Retina (tissue), 1 donor: ENCODE measurements at regions not wholly inside any gene's neighbourhood (a gene's known extent, or its start where the extent isn't known, plus 50 kb on each side); places are given as distances from the start of the nearest gene placed in this dataset.

Experiments used
- DNase-seq: peaks from one replicate; pipeline ENCODE4 v3.0.0-alpha.2; 2016

- DNase-seq = no peak
These were observed 90.5 kb upstream of the ZNF469 start for GRCh38 chr16:88292007-88292970.

DNA sequence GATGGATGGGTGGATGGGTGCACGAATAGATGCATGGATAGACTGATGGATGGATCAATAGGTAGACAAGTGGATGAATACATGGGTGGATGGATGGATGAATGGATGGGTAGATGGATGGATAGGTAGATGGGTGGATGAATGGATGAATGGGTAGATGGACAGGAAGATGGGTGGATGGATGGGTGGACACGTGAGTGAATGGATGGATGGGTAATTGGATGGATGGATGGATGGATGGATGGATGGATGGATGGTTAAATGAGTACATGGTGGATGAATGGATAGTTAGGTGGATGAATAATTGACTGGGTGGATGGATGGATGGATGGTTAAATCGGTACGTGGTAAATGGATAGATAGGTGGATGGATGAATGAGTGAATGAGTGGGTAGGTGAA is 89.7 kb upstream of the ZNF469 start:
- no peak for DNase-seq

DNA sequence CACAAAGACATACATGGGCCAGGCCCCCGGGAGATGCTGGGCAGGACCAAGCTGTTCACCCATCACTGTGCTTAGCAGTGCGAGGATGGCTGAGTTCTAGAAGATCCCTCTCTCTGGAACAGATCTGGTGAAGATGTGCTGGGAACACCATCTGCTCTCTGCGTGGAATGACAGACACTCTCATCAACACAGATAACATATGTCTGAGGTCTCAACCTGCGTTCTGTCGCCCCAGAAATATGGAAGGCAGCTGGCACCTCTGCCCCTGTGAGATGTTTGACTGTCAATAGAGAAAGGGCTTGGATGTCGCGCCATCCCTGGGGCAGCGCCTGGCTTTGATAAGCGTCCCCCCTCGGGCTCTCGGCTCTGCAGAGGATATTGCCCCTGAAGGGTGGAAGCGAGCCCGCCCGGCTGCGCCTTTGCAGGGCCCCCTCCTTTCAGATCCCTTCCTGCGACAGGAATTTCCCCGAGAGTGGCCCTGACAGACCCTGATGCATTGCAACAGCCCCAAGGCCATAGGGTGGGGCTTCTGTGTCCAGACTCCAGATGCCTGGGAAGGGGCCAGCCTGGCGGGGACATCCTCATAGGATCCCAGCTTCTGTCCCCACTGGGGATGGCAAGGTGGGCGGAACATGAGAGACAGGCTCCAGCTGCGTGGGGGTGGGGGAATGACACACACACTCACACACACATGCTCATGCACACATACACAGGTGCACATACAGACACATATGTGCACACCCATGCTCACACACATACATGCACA is 86.9 kb upstream of the ZNF469 start:
- DNase-seq = no peak

GRCh38 chr16:88296437-88297177 is 86.2 kb upstream of the ZNF469 start:
- DNase-seq = no peak

DNA sequence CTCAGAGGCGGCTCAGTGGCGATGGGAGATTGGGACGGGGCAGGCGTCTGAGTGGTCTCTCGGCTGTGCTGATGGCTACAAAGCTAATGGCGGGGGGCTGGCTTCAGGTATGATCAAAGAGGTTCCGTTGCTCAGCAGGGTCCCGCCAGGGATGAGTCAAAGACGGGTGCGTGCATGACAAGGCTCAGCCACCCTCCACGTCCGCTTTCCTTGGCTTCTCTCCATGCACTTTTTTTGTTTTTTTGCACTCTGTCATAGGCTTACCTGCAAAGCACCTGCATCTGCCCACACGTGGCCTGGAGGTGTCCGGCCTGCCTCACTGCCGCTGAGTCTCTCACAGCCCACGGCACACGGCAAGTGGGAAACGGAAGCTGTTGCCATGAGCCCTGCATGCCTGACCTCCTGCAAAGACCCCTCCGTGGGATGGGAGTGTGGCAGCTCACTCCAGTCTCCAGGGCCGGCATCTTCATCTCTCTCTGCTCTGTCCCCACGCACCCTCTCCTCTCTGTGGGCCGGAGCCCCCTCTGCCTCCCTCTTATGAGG is 85.5 kb upstream of the ZNF469 start:
- no peak for DNase-seq

GRCh38 chr16:88298181-88298832 is 84.5 kb upstream of the ZNF469 start:
- DNase-seq = no peak

GRCh38 chr16:88298833-88299745 is 83.7 kb upstream of the ZNF469 start:
- no peak for DNase-seq

DNA sequence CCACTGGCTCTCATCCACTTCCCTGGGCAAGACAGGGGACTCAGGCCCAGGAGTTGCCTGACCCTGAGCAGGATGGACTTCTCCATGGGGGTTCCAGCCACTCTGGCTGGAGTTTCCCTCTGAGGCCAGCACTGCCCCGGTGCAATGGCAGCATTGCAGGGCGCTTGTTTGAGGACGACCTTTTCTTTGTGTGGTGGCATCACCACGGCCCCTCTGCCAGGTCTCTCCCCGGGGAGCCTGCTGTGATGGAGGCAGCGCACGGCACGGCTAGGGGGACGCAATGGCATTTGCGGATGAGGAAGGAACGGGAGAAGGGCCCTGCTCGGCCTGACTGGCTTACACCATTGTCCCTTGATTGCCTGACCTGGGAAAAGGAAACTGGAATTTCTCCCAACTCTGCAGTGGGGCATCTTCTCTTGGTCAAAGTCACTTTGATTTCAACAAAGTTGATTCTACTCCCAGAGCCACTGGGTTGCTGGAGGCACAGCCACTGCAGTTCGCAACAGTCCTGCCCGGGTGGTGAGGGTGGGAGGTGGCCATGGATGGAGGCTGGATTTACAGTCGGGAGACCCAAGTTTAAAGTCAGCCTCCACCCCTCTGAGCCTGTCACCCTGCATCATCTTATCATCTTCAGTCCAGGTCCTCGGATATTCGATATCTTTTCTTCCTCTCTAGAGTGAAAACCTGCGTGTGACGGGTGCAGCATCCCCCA is 82.9 kb upstream of the ZNF469 start:
- no peak for DNase-seq

DNA sequence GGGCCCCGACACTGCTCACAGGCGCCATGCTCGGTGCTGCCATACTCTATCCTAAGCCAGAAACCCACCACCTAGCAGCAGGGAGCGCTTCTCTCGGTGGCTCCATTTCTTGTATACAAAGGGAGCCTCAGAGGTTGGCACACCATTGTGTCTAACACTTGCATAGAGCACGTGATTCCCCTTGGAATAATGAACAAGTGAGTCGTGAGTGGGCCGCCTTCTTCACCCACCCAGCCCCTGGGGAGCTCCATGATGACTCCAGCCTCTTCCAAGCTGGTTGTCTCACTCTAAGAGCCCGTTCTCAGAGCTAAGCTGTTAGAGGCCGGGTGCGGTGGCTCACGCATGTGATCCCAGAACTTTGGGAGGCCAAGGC is 82.3 kb upstream of the ZNF469 start:
- DNase-seq = no peak

DNA sequence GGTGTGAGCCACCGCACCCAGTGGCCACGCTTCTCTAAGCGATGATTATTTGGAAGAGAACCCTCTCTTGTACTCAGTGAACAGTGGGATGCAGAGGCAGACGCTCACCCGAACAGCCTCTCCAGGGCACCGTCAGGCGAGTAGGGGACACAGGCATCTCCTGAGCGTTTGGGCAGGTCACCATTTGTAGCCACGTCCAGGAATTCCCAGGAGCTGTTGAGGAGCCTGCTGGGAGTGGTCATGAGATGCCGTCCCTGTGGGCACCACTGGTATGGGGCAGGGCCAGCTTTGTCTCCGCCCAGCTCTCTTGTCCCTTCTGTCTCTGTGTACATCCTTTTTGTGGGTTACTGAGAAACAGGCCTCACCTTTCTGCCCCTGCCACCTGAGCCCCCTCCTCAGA is 81.3 kb upstream of the ZNF469 start:
- DNase-seq = no peak

DNA sequence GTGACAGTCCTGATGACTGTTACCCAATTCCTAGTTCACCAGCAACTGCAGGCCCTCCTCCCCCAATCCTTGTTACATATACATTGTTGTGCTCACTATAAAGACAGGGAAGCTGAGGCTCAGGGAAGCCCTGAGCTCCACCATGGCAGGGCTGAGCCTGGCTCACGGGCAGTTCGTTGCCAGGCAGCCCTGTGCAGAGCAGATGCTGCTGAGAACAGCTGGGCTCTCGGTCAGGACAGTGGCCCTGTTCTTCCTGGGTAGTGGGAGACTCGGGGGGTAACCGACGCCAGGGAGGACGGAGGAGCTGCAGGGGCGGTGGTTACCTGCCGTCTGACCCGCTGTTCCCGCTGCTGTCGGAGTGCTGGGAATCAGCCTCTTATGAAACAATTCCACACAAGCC is 80.9 kb upstream of the ZNF469 start:
- no peak for DNase-seq

GRCh38 chr16:88302666-88303065 is 80.1 kb upstream of the ZNF469 start:
- DNase-seq = no peak

- no peak for DNase-seq
These were observed 79.4 kb upstream of the ZNF469 start for GRCh38 chr16:88303405-88303804.

DNA sequence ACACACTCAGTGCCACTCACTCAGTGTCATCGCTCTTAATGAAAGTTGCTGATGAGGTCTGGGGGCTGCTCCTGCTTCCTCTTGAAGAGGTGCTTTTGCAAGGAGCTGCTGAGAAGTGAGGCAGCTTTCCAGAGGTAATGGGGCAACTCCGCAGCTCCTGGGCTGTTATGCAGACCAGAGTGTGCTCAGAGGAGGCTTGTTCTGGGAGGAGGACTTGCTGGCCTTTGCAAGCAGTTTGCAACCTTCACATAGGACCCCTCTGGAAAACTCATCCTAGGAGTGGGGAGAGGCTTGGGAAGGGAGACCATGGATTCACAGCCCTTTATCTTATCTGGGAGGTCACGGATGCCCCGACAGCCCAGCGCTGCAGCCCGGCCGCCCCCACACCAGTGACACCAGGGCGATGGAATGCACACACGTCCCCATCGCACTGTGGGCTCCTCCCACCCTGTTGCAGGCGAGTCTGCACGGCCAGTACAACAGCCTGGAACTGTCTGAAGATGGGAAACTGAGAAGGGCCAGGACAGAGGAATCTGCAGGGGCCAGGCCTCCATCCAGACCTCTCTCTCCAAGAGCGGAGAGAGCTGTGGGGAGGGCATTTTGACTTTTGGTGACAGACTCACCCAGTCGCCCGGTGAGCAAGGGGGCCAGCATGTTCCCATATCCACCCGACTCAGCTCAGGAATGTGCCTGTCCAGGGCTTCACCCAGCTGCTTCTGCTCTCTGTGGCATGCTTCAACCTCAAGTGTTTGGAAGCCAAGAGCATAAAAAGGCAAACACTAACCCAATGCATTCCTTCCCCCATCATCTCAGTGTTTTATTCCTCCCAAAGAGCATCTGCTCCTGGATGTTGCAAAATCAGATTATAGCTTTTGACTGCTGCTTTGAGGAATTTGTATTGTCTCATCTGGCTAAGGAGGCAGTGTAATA is 78.6 kb upstream of the ZNF469 start:
- no peak for DNase-seq

- DNase-seq = no peak
These were observed 77.6 kb upstream of the ZNF469 start for GRCh38 chr16:88305176-88305575.

- DNase-seq = no peak
These were observed 76.3 kb upstream of the ZNF469 start for GRCh38 chr16:88306411-88306810.

DNA sequence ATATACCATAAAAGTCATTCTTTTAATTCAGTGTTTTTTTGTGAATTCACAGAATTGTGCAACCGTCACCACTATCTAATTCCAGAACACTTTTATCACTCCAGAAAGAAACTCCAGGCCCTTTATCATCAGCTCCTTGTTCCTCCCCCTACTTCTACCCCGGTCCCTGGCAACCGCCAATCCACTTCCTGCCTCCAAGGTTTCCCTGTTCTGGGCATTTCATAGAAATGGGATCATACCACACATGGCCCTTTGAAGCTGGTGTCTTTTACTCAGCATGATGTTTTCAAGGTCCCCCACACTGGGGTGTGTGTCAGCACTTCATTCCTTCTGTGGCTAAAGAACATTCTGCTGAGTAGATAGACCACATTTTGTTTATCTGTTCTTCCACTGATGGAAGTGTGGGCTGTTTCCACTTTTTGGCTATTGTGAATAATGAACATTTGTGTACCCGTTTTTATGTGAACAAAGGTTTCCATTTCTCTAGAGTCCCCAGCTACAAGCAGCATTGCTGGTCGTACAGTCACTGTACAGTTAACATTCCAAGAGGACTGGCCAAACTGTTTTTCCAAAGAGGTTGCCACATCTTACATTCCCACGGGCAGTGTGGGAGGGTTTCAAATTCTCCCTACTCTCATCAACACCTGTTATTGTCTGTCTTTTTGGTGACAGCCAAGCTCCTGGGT is 75.8 kb upstream of the ZNF469 start:
- no peak for DNase-seq

DNA sequence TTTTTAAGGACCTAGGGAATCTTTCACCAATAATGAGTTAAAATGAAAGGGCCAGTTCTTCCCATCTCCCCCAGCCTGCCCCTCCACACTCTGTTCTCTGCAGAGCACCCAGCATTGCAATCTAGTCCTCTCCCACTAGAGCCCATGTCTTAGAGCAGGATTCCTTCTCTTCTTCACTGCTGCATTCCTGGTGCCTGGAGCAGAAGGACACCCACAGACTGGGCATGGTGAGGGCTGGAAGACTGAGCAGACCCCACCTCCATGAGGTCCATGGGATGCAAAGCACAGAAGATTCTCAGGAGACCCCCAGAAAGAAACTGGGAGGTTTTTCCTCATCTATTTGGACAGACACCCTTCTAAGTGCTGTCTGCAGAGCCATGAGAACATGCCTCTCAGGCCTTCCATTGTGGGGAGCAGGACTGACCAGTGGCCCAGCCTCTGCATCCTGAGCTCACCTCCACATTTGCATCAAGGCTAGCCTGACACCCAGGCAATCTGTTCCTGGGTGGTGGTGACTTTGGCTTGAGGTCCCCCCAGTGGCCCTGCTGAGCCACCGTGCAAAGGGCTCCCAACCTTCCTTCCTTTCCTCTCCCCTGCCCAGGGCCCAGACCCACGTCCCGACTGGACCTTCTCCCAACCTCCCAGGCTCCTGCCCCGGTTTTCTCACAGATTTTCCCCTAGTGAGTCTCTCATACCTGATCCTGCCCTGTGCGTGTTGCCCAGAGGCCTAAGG is 74.2 kb upstream of the ZNF469 start:
- DNase-seq = no peak
